ENCODE measurements at regions not wholly inside any gene's neighbourhood (a gene's known extent, or its start where the extent isn't known, plus 50 kb on each side); places are given as distances from the start of the nearest gene placed in this dataset.

DNA sequence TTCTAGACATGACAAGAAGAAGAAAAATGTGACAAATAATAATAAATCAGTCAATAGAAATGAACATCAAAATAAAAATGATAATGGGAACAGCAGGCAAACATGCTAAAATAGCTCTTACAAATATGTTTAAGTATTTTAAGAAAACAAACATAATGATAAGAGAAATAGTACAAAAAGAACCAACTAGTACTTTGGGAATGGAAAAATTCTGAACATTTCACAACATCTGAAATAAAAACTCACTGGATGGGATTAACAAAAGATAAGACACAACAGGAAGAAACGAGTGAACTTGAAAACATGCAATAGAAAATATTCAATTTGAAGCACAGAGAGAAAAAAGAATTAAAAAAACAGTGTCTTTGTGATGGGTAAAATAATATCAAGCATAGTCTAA lies 115.2 kb upstream of the TSPAN2 start:
- no peak overlapping the region for H2BK15ac ChIP-seq (ENCODE audit: low read depth, low read length)
- H2BK20ac ChIP-seq (ENCODE audit: low read depth, low read length, poor library complexity, severe bottlenecking), result no peak overlapping the region
- no peak overlapping the region for H4K5ac ChIP-seq (ENCODE audit: insufficient read length, low read depth, low read length)
- H4K20me1 ChIP-seq (ENCODE audit: control insufficient read depth, insufficient read depth, insufficient read length), result no peaks in the 10 kb centered on the region
- no peak overlapping the region for H2BK120ac ChIP-seq (ENCODE audit: low read depth, low read length, poor library complexity, severe bottlenecking)
- H3K4me1 ChIP-seq (ENCODE audit: insufficient read depth, low read length), result no peaks in the 10 kb centered on the region
- Mint-ChIP-seq H3K9me3 (peaks cover 0 to 2% of the 10 kb centered on the region in 2 experiments; a peak in 3 of 5 replicates), H3K36me3 (ENCODE audit: insufficient read depth in 1 of 3, low read depth in 3 of 3) (no peaks in the 10 kb centered on the region), H3K27ac (no peak overlapping the region; a peak in 1 of 7 replicates), H3K4me3 (no peak overlapping the region), H3K4me1 (no peaks in the 10 kb centered on the region), H3K27me3 (ENCODE audit: low read depth) (peaks cover 2% of the 10 kb centered on the region; the same call in 1 of the 2 replicates)
- no peaks in the 10 kb centered on the region for H3K27me3 ChIP-seq (ENCODE audit: insufficient read depth, low read length)
- no peaks in the 10 kb centered on the region for H3K9me3 ChIP-seq (ENCODE audit: control insufficient read depth, low read depth, low read length)
- H2AK5ac ChIP-seq (ENCODE audit: insufficient read length, low read length), result no peak overlapping the region
- no peak overlapping the region for H3T11ph ChIP-seq (ENCODE audit: low read length)
- no peaks in the 10 kb centered on the region for H3K79me2 ChIP-seq (ENCODE audit: insufficient read depth, low read length)
- H4K91ac ChIP-seq (ENCODE audit: insufficient read length, low read depth, low read length), result no peak overlapping the region
- no CpG with 5 or more reads among the region's 1 CpG for WGBS (ENCODE audit: extremely low coverage, insufficient read length, low lambda C conversion rate)
- no peak overlapping the region for H3K4me2 ChIP-seq (ENCODE audit: insufficient read depth, insufficient read length, low read length)
- no peak overlapping the region for H2AFZ ChIP-seq (ENCODE audit: low read length)
- H2BK12ac ChIP-seq (ENCODE audit: insufficient read length, low read depth, low read length), result no peak overlapping the region
- no peak overlapping the region for H3K56ac ChIP-seq (ENCODE audit: insufficient read length, low read depth, low read length)
- H4K8ac ChIP-seq (replicated peaks; ENCODE audit: insufficient read length, low read depth, low read length), result no peak overlapping the region
- no peak overlapping the region for H2BK5ac ChIP-seq (ENCODE audit: insufficient read length, low read length)
- no peaks in the 10 kb centered on the region for H3K79me1 ChIP-seq (ENCODE audit: insufficient read depth, low read depth, low read length, poor library complexity, severe bottlenecking)
- H3K14ac ChIP-seq (ENCODE audit: insufficient read depth, low read length), result no peak overlapping the region
- H3K4ac ChIP-seq (ENCODE audit: low read depth, low read length), result no peak overlapping the region
- TF ChIP-seq, protein P1, sequence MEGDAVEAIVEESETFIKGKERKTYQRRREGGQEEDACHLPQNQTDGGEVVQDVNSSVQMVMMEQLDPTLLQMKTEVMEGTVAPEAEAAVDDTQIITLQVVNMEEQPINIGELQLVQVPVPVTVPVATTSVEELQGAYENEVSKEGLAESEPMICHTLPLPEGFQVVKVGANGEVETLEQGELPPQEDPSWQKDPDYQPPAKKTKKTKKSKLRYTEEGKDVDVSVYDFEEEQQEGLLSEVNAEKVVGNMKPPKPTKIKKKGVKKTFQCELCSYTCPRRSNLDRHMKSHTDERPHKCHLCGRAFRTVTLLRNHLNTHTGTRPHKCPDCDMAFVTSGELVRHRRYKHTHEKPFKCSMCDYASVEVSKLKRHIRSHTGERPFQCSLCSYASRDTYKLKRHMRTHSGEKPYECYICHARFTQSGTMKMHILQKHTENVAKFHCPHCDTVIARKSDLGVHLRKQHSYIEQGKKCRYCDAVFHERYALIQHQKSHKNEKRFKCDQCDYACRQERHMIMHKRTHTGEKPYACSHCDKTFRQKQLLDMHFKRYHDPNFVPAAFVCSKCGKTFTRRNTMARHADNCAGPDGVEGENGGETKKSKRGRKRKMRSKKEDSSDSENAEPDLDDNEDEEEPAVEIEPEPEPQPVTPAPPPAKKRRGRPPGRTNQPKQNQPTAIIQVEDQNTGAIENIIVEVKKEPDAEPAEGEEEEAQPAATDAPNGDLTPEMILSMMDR (conservative IDR thresholded peaks at IDR 0.05), result no peak
- H3K23me2 ChIP-seq (ENCODE audit: insufficient read length, low read depth, low read length, poor library complexity, severe bottlenecking), result no peaks in the 10 kb centered on the region
- no peak overlapping the region for H3K27ac ChIP-seq (ENCODE audit: insufficient read length, low read depth, low read length)
- H3K18ac ChIP-seq (ENCODE audit: insufficient read length, low read depth, low read length), result no peak overlapping the region
- no peak overlapping the region for H3K9ac ChIP-seq (ENCODE audit: extremely low read depth, insufficient read length, low read length)
- no peak for DNase-seq
- H3K23ac ChIP-seq (ENCODE audit: insufficient read length, low read depth, low read length), result no peak overlapping the region
